ENCODE measurements at regions not wholly inside any gene's neighbourhood (a gene's known extent, or its start where the extent isn't known, plus 50 kb on each side); places are given as distances from the start of the nearest gene placed in this dataset.

- no peaks in the 10 kb centered on the region for H3K9me3 Mint-ChIP-seq (ENCODE audit: low read depth, unreplicated experiment)
- no TSS peak for BruUV-seq (replicated peaks)
- peak; percentile 32 for TF ChIP-seq CTCF (IDR thresholded peaks at IDR 0.05; ENCODE audit: unreplicated experiment)
Measured at GRCh38 chr15:98177966-98178592, 217.6 kb downstream of the ARRDC4 start.

GRCh38 chr15:98178861-98179260, 218.4 kb downstream of the ARRDC4 start:
- Mint-ChIP-seq H3K4me1 (ENCODE audit: low read depth, unreplicated experiment) (no peaks in the 10 kb centered on the region), H3K4me3 (ENCODE audit: low read depth, unreplicated experiment) (no peak overlapping the region), H3K36me3 (ENCODE audit: insufficient read depth, unreplicated experiment) (no peaks in the 10 kb centered on the region), H3K9me3 (ENCODE audit: low read depth, unreplicated experiment) (no peaks in the 10 kb centered on the region), H3K27ac (ENCODE audit: unreplicated experiment) (no peak overlapping the region), H3K27me3 (ENCODE audit: unreplicated experiment) (peaks cover 80% of the 10 kb centered on the region)
- no peak for DNase-seq
- intact Hi-C loops (cut with micrococcal nuclease; ENCODE audit: unreplicated experiment) = loop anchor here (1.0 to 10.0 kb wide), 5 partner anchors 92 to 932 kb away; no protein-coding TSS in a partner anchor
- CTCF ChIA-PET = interaction anchor here (1.0 to 1.9 kb wide), 4 partner anchors 93 to 280 kb away, joined by 3 to 20 read pairs (median 4); no protein-coding TSS in a partner anchor
- BruUV-seq (replicated peaks) = no TSS peak
- TF ChIP-seq CTCF (IDR thresholded peaks at IDR 0.05; ENCODE audit: unreplicated experiment) = no peak

More at GRCh38 chr15:98177966-98178592, 217.6 kb downstream of the ARRDC4 start:
- no peak overlapping the region for H3K4me3 Mint-ChIP-seq (ENCODE audit: low read depth, unreplicated experiment)
- H3K27ac Mint-ChIP-seq (ENCODE audit: unreplicated experiment) = no peak overlapping the region
- H3K4me1 Mint-ChIP-seq (ENCODE audit: low read depth, unreplicated experiment) = no peaks in the 10 kb centered on the region
- H3K27me3 Mint-ChIP-seq (ENCODE audit: unreplicated experiment) = peaks cover 84% of the 10 kb centered on the region
- DNase-seq = peak; percentile 68
- no peaks in the 10 kb centered on the region for H3K36me3 Mint-ChIP-seq (ENCODE audit: insufficient read depth, unreplicated experiment)
- intact Hi-C loops (cut with micrococcal nuclease; ENCODE audit: unreplicated experiment) = loop anchor here (1.0 to 10.0 kb wide), 5 partner anchors 91 to 931 kb away; no protein-coding TSS in a partner anchor
- CTCF ChIA-PET = interaction anchor here (0.6 to 1.9 kb wide), 12 partner anchors 92 to 932 kb away, joined by 3 to 20 read pairs (median 4); no protein-coding TSS in a partner anchor

- CTCF ChIA-PET = no interaction called here
- Mint-ChIP-seq H3K27ac (ENCODE audit: unreplicated experiment) (no peak overlapping the region), H3K36me3 (ENCODE audit: insufficient read depth, unreplicated experiment) (no peaks in the 10 kb centered on the region), H3K27me3 (ENCODE audit: unreplicated experiment) (peaks cover 5% of the 10 kb centered on the region), H3K4me3 (ENCODE audit: low read depth, unreplicated experiment) (no peak overlapping the region), H3K9me3 (ENCODE audit: low read depth, unreplicated experiment) (peaks cover 4% of the 10 kb centered on the region), H3K4me1 (ENCODE audit: low read depth, unreplicated experiment) (no peaks in the 10 kb centered on the region)
- DNase-seq = no peak
- BruUV-seq (replicated peaks) = no TSS peak
- intact Hi-C loops (cut with micrococcal nuclease; ENCODE audit: unreplicated experiment) = no loop called here
- no peak for TF ChIP-seq CTCF (IDR thresholded peaks at IDR 0.05; ENCODE audit: unreplicated experiment)
Measured at GRCh38 chr15:98187549-98187948, 227.0 kb downstream of the ARRDC4 start.

- no TSS peak for BruUV-seq (replicated peaks)
- CTCF ChIA-PET = no interaction called here
- Mint-ChIP-seq H3K36me3 (ENCODE audit: insufficient read depth, unreplicated experiment) (no peaks in the 10 kb centered on the region), H3K27me3 (ENCODE audit: unreplicated experiment) (peaks cover 14% of the 10 kb centered on the region), H3K4me3 (ENCODE audit: low read depth, unreplicated experiment) (no peak overlapping the region), H3K9me3 (ENCODE audit: low read depth, unreplicated experiment) (peaks cover 4% of the 10 kb centered on the region), H3K4me1 (ENCODE audit: low read depth, unreplicated experiment) (no peaks in the 10 kb centered on the region), H3K27ac (ENCODE audit: unreplicated experiment) (no peak overlapping the region)
- no peak for DNase-seq
- intact Hi-C loops (cut with micrococcal nuclease; ENCODE audit: unreplicated experiment) = no loop called here
- no peak for TF ChIP-seq CTCF (IDR thresholded peaks at IDR 0.05; ENCODE audit: unreplicated experiment)
Measured at GRCh38 chr15:98190914-98191313, 230.4 kb downstream of the ARRDC4 start.
